Gastroesophageal sphincter (tissue), 4 donors: ENCODE measurements at regions not wholly inside any gene's neighbourhood (a gene's known extent, or its start where the extent isn't known, plus 50 kb on each side); places are given as distances from the start of the nearest gene placed in this dataset.

Experiments used
- ATAC-seq: fragments of 150-250 bp; one replicate; pipeline ENCODE4 v1.9.1; 2016; ENCODE audit warnings: mild to moderate bottlenecking, moderate library complexity
- H3K27ac ChIP-seq, 4 donors: fragments of 200-600 bp; sonication (generic) in 3 of 4; 1 replicate in 3 of 4; 2 replicates in 1 of 4; pipeline ENCODE4 v1.5.1; 2016 to 2019
- H3K27me3 ChIP-seq: fragments of 200-600 bp; sonication (generic); one replicate; pipeline ENCODE4 v1.5.1; 2019
- H3K36me3 ChIP-seq, 2 donors: fragments of 200-600 bp; sonication (generic); one replicate each; pipeline ENCODE4 v1.5.1; 2019; ENCODE audit warnings: control low read depth in 1 of 2
- H3K4me1 ChIP-seq, 3 donors: fragments of 200-600 bp; sonication (generic); 1 replicate in 2 of 3; 2 replicates in 1 of 3; pipeline ENCODE4 v1.5.1; 2016 to 2019; ENCODE audit warnings: control low read depth in 2 of 3
- H3K4me3 ChIP-seq, 2 donors: fragments of 200-600 bp; sonication (generic); one replicate each; pipeline ENCODE4 v1.5.1; 2019; ENCODE audit warnings: mild to moderate bottlenecking in 1 of 2, moderate library complexity in 1 of 2
- H3K9me3 ChIP-seq, 3 donors: fragments of 200-600 bp; sonication (generic); one replicate each; pipeline ENCODE4 v1.5.1; 2017 to 2019; ENCODE audit warnings: control low read depth in 2 of 3
- EP300 ChIP-seq: sonication (generic); formaldehyde crosslinking; IDR thresholded peaks from one replicate; pipeline ENCODE4 v1.6.1; 2017; ENCODE audit warnings: antibody characterized with exemption, mild to moderate bottlenecking
- POLR2A ChIP-seq, 2 donors: fragments of 450-650 bp; IDR thresholded peaks; one replicate each; pipeline ENCODE4 v1.6.1; 2017; ENCODE audit warnings: antibody characterized with exemption in 2 of 2, mild to moderate bottlenecking in 2 of 2, moderate library complexity in 1 of 2
- POLR2AphosphoS5 ChIP-seq: sonication (generic); formaldehyde crosslinking; IDR thresholded peaks from one replicate; pipeline ENCODE4 v1.6.1; 2017; ENCODE audit warnings: antibody characterized with exemption
- WGBS, 2 donors: methylation state at CpG; one replicate each; pipeline ENCODE4 v1.1.5; 2018; ENCODE audit warnings: low coverage in 1 of 2; 5-methylcytosine and 5-hydroxymethylcytosine counted together
- TF ChIP-seq, protein P1 (sequence below), 4 experiments: fragments of 200-600 bp in 2 of 4; fragments of 450-650 bp in 2 of 4; sonication (generic) in 1 of 4; IDR thresholded peaks; one replicate each; pipeline ENCODE4 v1.5.1; 2017 to 2019; ENCODE audit warnings: antibody characterized with exemption in 4 of 4, mild to moderate bottlenecking in 2 of 4, moderate library complexity in 2 of 4

DNA sequence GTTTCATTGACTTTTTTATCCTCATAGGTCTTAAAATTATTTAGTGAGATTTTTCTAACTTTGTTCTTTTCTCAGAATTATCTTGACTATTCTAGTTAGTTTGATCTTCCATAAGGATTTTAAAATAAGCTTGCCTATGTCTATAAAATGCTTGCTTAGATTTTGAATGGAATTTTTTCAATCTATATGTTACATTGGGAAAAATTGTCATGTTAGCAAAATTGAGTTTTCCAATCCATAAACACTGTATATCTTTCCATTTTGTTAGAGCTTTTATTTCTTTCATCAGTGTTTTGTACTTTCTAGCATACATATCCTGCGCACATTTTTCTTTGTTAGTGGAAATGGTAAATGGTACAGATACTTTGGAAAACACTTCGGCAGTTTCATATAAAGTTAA is 312.9 kb downstream of the PDHA2 start:
- ATAC-seq = no peak
- H3K36me3 ChIP-seq = no peaks in the 10 kb centered on the region
- no peak overlapping the region for H3K27ac ChIP-seq
- H3K4me1 ChIP-seq = no peaks in the 10 kb centered on the region
- WGBS, 2 donors = 91 to 100% methylated on average over 2 of the region's 2 CpGs
- no peak overlapping the region for H3K4me3 ChIP-seq
- no peaks in the 10 kb centered on the region for H3K27me3 ChIP-seq
- no peaks in the 10 kb centered on the region for H3K9me3 ChIP-seq
- TF ChIP-seq POLR2AphosphoS5 (no peak), EP300 (no peak), POLR2A (IDR thresholded peaks at IDR 0.05) (no peak)
- TF ChIP-seq, protein P1, sequence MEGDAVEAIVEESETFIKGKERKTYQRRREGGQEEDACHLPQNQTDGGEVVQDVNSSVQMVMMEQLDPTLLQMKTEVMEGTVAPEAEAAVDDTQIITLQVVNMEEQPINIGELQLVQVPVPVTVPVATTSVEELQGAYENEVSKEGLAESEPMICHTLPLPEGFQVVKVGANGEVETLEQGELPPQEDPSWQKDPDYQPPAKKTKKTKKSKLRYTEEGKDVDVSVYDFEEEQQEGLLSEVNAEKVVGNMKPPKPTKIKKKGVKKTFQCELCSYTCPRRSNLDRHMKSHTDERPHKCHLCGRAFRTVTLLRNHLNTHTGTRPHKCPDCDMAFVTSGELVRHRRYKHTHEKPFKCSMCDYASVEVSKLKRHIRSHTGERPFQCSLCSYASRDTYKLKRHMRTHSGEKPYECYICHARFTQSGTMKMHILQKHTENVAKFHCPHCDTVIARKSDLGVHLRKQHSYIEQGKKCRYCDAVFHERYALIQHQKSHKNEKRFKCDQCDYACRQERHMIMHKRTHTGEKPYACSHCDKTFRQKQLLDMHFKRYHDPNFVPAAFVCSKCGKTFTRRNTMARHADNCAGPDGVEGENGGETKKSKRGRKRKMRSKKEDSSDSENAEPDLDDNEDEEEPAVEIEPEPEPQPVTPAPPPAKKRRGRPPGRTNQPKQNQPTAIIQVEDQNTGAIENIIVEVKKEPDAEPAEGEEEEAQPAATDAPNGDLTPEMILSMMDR (IDR thresholded peaks at IDR 0.05) = no peak

DNA sequence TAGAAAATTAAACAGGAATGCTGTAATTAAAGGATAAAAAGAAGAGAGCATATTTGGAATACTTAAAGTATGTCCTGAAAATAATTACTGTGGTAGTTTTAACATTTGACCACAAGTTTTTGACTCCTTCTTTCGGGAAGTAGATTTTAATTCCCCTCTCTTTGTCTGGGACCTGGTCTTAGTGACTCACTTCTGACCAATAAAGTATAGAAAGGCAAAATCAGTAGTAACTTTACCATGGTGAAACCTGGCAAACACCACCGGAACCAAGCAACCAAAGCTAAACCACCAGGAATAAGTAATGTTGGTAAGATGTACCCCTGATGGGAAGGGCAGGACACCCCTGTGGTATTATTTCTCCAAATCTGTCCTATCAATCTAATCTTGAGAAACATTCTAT is 314.8 kb downstream of the PDHA2 start:
- WGBS, 2 donors = 94 to 100% methylated on average over 2 of the region's 2 CpGs
- no peak overlapping the region for H3K4me3 ChIP-seq

DNA sequence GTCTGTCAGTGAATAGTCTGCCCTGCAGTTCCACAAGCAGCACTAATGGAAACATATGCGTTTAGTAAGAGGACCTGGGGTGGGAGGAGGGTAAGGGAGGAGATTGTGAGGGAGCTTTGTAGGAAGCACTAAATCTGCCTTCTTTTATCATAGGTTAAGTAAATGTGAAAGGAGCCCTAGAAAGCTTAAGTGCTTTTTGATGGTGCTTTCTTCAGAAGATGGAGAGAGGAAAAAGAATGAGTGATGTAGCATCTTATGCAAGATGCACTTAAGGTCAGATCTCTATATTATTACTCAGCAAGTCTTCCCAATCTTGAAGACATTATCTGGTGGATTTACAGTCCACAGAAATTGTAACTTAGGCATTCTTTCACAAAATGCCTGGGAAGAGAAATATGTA is 322.7 kb downstream of the PDHA2 start:
- Histone ChIP-seq H3K4me1 (no peaks in the 10 kb centered on the region), H3K36me3 (no peaks in the 10 kb centered on the region), H3K27me3 (no peaks in the 10 kb centered on the region), H3K27ac (no peak overlapping the region), H3K9me3 (no peaks in the 10 kb centered on the region), H3K4me3 (no peak overlapping the region)
- ATAC-seq = no peak
- WGBS, 2 donors = 9 to 33% methylated on average over 1 of the region's 1 CpG
- TF ChIP-seq POLR2A (IDR thresholded peaks at IDR 0.05) (no peak), POLR2AphosphoS5 (no peak)

More for the DNA sequence above, 314.8 kb downstream of the PDHA2 start:
- ATAC-seq = no peak
- Histone ChIP-seq H3K9me3 (no peaks in the 10 kb centered on the region), H3K4me1 (no peaks in the 10 kb centered on the region), H3K36me3 (no peaks in the 10 kb centered on the region), H3K27ac (no peak overlapping the region), H3K27me3 (no peaks in the 10 kb centered on the region)
- TF ChIP-seq, protein P1 (IDR thresholded peaks at IDR 0.05) = no peak
- no peak for TF ChIP-seq EP300

DNA sequence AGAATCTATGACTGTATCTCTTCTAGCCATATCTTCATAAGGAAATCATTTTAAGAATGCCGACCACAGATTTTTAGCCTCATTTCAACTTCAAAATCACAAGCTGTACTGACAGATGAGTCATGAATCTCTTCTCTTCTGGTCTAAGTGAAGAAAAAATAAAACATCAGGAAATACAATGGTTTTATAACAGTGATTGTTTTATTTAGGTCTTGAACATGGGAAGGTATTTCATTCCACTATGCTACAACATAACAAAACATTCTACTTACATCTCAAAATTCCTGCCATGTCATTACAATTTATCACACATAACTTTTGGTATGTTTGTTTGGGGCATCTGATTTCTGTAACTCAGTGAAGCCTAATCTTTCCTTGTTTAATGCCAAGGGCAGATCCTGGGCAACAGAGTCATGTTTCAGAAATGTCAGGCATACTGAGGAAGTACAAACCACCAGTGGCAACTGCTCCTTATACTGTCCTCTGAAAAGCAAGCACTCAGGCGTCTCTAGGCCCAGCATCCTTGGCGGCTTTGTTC is 325.0 kb downstream of the PDHA2 start:
- H3K27me3 ChIP-seq = no peaks in the 10 kb centered on the region
- H3K36me3 ChIP-seq = no peaks in the 10 kb centered on the region
- TF ChIP-seq POLR2AphosphoS5 = no peak
- TF ChIP-seq EP300 = no peak
- no peak for TF ChIP-seq POLR2A (IDR thresholded peaks at IDR 0.05)
- TF ChIP-seq, protein P1 (IDR thresholded peaks at IDR 0.05) = no peak
- no peak for ATAC-seq
- no peak overlapping the region for H3K27ac ChIP-seq
- no peak overlapping the region for H3K4me3 ChIP-seq
- no peaks in the 10 kb centered on the region for H3K9me3 ChIP-seq
- H3K4me1 ChIP-seq = no peaks in the 10 kb centered on the region
- 77 to 86% methylated on average over 1 to 3 of the region's 3 CpGs for WGBS, 2 donors

DNA sequence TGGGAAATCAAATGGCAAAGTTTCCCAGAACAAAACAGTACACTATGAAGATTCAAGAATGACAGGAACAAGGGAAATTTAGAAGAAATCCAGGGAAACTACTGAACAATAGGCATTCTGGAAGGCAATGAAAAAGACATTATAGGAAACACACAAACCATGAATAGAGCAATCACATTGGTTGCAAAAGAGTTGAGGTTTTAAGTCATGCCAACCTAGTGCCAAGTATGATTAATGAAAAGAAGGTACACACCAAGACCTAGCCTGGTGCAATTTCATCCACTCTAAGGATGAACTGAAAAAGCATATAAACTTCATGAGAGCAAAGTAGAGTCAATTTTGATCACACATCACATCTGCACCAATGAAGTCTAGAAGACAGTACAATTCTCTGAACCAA is 326.9 kb downstream of the PDHA2 start:
- no peak for ATAC-seq
- H3K4me3 ChIP-seq = no peak overlapping the region
- no peak overlapping the region for H3K27ac ChIP-seq
- H3K36me3 ChIP-seq = no peaks in the 10 kb centered on the region
- H3K9me3 ChIP-seq = peaks cover 0 to 4% (median 0%) of the 10 kb centered on the region in 3 donors
- TF ChIP-seq POLR2AphosphoS5 (no peak), POLR2A (IDR thresholded peaks at IDR 0.05) (no peak), EP300 (no peak)
- TF ChIP-seq, protein P1 (IDR thresholded peaks at IDR 0.05) = no peak
- H3K4me1 ChIP-seq = no peaks in the 10 kb centered on the region
- no peaks in the 10 kb centered on the region for H3K27me3 ChIP-seq

DNA sequence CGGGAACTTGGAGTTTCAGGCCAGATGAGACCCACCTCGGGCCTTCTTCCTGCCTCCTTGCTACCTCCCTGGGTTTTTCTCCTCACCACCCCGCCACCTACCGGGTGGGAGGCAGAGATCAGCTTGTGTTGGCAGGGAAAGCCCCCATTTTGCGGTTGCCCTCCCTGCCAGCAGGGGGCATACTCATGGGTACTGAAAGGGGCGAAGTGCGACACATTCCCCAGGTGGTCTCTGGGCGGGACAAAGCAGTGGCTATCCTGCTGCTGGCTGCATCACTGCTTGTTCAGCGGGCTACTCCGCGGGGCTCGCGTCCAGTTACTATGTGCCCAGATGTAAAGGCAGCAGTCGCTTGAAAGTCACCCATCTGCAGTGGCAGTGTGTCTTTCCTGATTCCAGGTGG is 330.3 kb downstream of the PDHA2 start:
- Histone ChIP-seq H3K27ac (no peak overlapping the region), H3K36me3 (no peaks in the 10 kb centered on the region), H3K4me3 (no peak overlapping the region), H3K9me3 (peaks cover 0 to 4% (median 0%) of the 10 kb centered on the region in 3 donors), H3K4me1 (no peaks in the 10 kb centered on the region), H3K27me3 (no peaks in the 10 kb centered on the region)
- no peak for ATAC-seq
- no peak for TF ChIP-seq POLR2A (IDR thresholded peaks at IDR 0.05)
- TF ChIP-seq POLR2AphosphoS5 = no peak
- TF ChIP-seq, protein P1 (IDR thresholded peaks at IDR 0.05) = no peak
- no peak for TF ChIP-seq EP300
- WGBS, 2 donors = 92 to 95% methylated on average over 7 to 9 of the region's 14 CpGs
